Activated naive CD4-positive, alpha-beta T cell treated with Interleukin-2 at 50 U/mL for 16 hours (primary cell): ENCODE measurements at regions not wholly inside any gene's neighbourhood (a gene's known extent, or its start where the extent isn't known, plus 50 kb on each side); places are given as distances from the start of the nearest gene placed in this dataset.
"Not testable (repeated sequence)": the region's sequence is repeated elsewhere in the genome, so short reads cannot be mapped to it uniquely, and the experiment has no call there.

Experiments
- DNase-seq: peaks from one replicate; pipeline ENCODE4 v3.0.0-alpha.2; 2020

DNA sequence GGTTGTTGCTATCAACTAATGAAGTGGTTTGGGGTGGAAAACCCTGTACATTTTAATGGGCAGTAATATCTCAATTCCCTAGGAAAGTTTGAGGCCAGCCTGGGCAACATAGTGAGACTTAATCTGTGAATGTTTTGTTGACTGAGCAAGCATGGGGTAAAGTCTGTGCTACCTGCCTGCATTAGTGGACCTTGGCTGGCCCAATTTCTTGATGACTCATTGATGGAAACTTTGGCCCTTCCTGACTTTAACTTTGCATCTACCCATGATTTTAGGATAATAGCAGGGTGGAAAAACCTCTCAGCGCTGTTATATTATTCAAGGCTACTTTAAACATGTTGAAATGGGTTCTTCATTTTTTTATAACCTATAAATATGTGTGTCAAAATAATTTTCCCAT lies 389.4 kb upstream of the RORB start:
- DNase-seq, result no peak

DNA sequence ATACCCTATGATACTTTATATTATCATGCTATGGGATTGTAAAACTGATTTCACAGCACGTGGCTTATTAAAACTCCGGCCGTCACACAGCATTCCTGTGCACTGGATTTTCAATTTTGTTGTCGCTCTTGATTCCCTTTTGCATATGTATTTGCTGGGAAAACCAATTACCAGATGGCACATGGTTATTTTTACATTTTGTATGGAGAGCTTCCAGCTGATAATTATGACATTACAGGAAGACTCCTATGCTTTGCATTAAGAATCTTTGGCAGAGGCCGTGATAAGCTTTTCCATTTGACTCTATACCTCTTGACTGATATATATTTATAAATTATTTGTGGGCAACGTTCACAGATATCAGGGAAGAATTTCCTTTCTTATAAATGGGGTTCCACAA lies 381.2 kb upstream of the RORB start:
- DNase-seq, result no peak

DNA sequence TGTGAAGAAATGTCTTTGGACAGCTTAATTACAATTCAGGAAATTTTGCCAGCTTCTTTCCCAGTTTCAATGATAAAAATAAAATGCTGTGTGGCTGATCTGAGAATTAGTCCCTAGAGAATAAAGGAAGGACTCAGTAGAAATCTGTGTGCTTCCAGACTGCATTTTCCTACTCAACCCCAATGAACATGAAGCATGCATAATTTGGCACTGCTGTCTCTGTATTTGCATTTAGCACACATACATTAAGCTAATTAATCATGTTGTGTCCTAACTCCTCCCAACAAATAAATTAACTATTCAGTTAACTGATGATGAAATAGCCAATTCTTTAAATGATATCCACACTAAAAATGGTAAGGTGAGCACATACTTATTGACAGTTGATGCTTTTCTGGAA lies 380.0 kb upstream of the RORB start:
- DNase-seq, result no peak

DNA sequence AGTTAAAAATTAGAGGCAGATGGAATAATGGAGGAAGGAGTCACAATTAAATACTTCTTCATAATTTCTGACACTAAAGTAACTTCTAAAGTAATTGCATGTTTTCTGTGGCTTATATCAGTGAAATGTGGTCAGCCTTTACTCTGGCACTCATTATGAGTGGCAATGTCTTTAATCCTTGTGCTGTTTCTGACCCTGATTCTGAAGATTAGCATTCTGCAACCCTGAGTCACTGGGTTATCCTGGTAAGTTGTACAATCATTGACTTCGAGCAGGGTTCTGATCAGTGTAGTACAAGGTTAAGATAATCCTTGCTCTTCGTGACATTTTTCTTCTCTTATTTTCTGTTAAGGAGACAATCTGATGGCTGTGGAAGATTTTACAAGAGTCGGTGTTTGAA lies 379.4 kb upstream of the RORB start:
- DNase-seq, result no peak

DNA sequence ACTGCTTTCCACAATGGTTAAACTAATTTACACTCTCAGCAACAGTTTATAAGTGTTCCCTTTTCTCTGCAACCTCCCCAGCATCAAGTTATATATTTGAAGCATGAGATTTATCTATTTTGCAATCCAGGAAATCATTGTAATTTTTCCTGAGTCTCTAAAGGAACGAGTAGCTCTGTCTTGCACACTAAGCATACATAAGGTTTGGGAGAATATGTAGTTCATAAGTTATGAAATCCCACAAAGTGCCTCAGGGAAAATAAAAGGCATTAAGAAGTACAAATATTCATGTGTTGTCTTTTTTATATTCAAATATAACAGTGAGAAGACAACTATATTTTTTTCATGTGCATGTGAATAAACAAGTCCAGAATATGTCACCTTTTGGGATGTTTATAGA lies 377.1 kb upstream of the RORB start:
- DNase-seq, result no peak

DNA sequence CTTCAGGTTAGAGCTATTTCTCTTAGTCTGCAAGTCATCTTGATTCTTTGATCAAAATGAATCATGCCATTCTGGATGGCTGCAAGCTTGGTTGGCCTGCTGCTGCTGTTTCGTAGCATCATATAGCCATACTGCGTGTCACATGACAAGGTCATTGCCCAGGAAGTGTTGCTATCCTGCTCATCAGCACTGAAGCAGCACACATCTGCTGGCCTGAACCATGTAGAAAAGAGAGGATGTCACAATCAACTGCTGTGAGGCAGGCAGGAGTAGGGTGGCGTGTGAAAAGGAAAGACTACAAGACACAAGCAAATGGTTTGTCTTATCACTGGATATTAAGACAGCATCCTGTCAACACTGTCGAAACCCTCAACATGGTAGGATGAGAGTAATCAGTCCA lies 376.7 kb upstream of the RORB start:
- DNase-seq, result no peak

DNA sequence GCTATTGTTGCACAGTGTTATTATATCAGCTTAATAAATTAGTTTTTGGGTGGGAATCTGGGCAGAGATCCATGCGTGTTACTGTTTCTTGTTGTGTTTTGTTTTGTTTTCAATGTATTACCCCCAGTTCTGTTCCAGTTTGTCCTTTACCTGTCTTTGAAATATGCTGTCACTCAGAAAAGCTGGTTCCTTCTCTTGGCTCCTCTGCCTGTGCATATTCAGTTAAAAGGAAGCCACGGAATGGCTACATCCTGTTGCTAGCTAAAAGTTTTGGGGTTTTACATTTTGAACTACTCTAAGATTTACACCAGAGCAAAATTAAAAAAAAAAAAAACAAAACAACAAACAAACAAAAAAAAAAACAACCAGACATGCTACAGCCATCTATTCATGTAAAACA lies 374.9 kb upstream of the RORB start:
- no peak for DNase-seq

DNA sequence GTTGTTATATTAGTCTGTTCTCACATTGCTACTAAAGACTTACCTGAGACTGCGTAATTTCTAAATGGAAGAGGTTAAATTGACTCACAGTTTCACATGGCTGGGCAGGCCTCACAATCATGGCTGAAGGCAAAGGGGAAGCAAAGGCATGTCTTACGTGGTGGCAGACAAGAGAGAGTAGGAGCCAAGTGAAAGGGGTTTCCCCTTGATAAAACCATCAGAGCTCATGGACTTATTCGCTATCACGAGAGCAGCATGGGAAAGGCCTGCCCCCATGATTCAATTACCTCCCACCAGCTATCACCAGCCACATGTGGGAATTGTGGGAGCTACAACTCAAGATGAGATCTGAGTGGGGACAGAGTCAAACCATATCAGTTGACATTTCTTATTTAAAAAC lies 374.5 kb upstream of the RORB start:
- DNase-seq, result no peak

DNA sequence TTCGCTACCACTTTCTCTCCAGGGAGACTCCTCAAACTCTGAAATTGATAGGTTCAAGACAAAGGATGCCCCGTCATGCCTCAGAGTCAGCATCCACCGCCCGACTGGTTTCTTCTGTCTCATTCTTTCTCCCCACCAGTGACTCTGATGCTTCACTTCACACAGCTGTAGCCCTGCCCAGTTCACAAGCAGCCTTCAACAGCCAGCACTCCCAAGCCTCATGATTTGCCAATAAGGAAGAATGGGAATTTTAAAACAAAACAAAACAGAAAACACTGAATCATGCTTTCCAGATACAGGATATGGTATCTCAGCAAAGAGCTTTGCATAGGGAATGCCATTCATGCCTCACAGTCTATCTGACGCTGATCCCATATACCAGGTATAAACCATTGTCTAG lies 371.2 kb upstream of the RORB start:
- DNase-seq, result no peak

DNA sequence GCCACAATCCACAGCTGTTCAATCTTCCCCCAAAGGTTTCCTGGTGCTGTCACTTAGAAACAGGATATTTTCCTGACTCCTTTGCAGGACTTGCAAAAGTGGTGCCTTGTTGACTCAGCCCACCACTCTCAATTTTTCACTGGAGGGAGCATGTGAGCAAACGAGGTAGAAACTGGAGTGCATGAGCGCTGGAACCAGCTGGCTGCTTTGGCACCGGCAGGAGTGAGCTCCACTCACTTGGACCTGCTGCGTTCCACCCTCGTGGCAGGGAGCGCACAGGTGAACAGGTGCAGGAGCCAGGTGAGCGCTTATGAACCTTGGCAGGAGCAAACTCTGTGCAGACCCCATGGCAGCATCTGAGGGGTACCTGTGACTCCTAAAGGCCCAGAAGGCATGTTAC lies 364.1 kb upstream of the RORB start:
- no peak for DNase-seq

DNA sequence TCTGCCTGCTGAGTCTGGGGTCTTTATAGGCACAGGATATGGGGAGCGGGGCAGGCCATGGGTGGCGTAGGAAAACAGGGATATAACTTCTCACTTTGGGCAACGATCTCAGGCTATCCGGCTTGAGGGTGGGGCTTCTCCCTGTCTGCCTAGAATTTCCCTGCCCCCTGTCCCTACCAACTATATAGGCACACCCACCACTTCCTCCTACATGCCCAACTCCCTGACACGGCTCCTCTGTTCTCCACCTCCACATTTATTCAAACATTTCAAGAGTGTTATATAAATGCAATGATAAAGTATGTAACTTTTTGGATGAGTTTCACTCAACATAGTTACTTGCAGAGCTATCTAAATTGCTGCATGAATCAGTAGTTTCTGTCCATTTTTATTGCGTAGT lies 363.2 kb upstream of the RORB start:
- DNase-seq, result no peak

DNA sequence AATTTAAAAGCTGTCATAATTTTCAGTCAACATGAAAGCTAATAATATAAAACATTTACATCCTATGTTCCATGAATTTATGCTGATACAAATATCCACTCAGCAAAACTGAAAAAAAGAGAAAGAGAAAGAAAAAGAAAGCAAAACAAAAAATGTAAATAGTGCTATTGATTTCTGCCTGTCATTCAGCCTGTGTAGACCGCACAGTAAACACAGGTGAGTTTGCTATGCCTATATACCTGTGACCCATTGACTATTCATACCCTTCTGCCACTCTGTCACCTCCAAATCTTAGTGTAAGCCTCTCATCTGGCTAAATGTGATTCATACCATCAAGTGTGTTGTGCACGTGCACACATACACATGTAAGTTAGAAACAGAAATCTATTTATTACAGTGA lies 359.0 kb upstream of the RORB start:
- no peak for DNase-seq

DNA sequence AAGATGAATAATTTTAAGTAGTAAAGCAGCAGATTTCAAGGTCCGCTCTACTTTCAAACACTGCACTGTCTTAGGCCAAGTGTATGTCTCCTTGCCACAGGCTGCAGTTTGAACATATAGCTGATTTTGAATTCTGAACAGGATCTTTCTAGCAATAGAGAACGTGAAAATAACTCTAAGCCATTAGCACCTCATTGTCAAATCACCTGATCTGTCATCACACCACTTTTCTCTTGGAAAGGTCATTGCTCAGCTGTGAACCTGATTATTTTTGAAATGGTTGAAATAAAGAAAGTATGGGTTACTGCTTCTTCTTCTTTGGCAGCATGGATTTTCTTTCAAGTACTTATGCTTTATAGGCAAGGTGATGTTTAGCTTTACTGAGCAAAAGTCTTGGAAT lies 357.0 kb upstream of the RORB start:
- DNase-seq, result no peak

DNA sequence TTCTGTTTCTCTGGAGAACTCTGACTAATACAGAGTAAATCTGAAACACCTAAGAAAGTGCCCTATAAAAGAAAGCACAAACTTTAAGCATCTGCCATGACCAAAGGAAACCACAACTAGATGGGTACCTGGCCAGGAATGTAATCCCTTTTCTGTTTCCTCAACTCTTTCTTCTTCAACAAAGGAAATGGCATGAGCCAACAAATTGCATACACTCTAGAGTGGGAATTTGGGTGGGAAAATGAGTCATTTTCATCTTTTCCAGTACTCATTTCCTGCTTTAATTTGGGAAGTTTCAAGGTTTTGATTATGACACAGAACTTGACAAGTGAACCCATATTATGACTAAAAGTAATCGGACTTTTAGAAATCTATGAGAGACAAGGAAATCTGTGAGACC lies 349.2 kb upstream of the RORB start:
- DNase-seq, result no peak

DNA sequence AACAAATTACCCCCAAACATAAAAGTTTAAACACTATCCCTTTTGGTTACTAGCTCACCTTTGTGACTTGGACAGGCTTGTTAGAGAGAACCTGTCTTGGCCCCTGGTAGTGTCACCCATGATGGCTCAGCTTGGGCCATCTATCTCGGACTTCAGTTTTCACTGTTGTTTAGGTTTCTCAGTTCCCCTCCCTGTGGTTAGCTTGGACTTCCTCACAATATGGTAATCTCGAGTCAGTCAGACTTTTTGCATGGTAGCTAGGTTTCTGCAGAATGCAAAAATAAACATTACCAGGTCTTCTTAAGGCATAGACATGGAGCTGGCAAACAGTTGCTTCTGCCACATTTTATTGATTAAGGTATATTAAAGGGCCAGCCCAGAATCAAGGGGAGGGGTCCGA lies 324.3 kb upstream of the RORB start:
- no peak for DNase-seq

DNA sequence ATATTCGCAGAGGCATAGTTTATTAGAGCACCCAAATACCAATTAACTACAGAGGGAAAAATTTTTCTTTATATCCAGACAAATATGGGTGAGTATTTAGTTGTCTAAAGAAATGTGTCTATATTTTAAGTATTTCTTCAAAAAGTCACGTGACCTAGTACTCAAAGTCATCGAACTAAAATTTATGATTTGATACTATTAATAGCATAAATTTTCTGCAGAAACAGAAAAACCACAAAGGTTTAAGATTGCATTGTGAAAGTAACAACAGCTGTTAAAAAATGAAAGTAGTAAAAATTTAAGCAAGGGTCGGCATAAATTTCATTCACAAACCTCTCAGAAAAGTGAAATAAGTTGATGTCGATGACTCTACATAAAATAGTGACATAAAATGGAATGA lies 323.9 kb upstream of the RORB start:
- no peak for DNase-seq

DNA sequence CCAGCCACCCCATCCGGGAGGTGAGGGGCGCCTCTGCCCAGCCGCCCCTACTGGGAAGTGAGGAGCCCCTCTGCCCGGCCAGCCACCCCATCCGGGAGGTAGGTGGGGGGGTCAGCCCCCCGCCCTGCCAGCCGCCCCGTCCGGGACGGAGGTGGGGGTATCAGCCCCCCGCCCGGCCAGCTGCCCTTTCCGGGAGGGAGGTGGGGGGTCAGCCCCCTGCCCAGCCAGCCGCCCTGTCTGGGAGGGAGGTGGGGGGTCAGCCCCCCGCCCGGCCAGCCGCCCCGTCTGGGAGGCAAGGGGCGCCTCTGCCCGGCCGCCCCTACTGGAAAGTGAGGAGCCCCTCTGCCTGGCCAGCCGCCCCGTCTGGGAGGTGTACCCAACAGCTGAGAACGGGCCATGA lies 299.4 kb upstream of the RORB start:
- not testable (repeated sequence) for DNase-seq

DNA sequence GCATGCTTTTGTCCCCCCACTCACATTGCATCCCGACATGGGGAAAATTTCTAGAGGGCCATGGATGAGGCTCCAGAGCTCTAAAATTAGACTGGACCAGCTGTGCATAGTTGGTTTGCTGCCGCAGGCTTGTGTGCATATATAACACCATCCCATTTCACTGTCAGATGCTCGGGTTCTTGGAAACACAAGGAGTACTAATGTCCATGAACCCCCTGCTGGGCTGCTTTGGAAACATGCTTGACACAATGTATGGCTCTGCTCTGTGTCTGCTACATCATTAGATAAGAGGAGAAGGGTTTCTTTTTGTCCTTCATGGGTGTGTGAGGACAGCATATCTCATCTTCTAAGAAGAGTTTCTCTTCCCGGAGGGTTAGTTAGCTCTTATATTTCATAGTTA lies 292.1 kb upstream of the RORB start:
- no peak for DNase-seq

DNA sequence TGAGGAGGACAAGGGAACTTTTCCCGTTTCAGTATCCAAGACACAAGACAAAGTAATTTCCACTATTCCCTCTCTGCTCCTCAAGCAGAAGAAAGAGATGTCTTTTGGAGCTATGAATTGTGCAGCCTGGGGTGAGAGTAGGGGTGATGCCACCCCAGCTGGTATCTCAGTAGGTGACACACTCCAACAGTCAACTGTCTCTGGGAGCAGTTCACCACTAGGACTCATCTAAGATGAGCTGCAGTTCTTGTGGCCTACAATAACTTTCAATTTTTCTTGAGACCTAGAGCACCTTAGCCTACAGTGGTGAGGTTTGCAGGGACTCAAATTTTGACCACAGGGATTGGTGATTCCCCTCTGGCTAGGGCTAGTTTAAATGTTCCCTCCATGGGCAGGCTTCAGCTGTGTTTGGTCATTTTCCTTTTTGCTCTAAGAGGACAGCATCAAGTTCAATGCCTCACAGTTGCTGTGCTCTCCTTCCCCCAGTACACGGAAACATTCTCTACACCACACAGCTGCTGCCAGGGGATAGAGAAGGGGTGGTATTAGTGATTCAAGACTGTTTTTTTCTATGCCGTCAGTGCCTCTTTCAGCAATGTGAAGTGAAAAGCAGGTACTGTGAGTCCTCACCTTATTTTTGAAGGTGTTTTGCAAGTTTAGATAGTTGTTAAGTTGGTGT lies 278.6 kb upstream of the RORB start:
- DNase-seq, result no peak

DNA sequence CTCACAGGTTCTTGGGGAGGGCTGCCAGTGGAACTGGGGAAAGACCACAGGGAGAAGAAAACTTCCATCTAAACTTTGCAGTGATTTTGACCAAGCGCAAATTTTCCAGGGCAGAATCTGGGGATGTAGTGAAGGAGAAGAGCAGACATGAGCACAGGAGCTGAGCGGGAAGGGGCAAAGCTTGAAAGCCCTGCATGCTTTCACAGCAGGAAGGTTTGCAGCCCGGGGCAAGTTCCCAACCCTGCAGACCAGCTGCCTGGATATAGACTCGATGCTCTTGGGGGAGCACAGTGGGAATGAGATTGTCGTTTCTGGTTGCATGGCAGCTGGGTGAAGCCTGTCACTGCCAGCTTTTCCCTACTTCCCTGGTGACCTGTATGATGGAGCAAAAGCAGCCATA lies 276.8 kb upstream of the RORB start:
- no peak for DNase-seq

DNA sequence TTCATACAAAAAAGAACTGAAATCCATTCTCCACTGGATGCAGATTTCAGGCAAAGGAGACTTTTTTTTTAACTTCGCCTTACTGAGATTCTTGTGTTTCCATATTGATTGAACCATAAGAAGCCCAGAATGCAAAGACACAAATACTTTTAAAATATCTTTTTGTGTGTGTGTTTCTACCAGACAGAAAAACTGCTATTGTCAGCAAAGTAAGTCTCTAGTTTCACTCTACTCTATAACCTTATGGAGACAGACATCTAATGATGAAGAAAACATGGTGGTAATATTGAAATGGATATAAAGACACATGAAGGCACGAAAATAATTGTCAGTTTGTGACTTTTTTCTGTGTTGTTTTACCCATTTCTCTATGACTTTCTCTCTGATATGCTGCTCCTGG lies 260.3 kb upstream of the RORB start:
- no peak for DNase-seq

DNA sequence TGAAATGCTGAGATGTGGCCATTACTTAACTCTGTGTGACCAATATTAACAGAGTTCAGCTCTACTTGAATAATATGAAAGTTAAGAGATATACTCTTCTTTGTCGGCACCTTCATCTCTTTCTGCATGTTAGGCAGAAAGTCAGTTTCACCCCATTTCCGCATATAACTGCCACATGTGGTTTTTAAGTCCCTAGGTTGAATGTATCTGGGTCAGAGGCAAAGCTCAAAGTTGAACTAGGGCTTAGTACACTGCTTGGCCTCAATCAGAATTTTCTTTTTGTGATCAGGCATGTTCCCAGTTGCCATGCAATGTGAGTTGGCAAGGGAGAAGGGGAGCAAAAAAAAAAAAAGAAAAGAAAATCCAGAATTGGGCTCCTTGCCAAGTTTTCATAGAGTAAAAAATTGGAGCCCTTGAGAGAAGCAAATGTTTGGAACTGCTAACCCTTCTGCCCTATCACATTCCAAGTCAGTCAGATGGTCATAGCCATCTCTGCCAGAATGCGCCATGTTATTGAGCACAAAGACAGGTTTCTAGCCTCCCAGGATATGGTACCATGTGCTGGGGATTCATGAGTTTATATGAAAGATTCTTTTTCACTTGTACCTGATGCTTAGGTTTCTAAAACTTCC lies 251.2 kb upstream of the RORB start:
- DNase-seq, result no peak

DNA sequence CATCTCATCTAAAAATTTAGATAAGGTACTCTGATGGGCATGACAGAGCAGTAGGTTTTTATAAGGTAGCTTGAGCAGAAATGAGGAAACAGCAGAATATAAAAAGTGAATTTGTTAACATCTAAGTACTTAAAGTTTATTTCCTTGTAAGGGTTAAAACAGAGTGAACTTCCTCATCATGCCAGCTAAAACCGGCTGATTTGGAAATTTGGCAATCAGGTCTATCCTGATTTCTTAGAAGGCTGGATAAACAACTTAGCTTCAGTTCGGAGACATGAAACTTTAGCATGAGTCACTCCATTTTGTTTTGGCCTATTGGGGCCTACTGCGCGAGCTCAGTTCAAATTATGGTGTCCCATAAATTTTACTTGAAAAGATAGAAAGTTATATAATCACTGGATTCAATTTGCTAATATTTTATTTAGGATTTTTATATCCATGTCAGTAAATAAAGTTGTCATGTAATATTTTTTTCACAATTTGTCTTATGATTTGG lies 241.6 kb upstream of the RORB start:
- DNase-seq, result no peak

DNA sequence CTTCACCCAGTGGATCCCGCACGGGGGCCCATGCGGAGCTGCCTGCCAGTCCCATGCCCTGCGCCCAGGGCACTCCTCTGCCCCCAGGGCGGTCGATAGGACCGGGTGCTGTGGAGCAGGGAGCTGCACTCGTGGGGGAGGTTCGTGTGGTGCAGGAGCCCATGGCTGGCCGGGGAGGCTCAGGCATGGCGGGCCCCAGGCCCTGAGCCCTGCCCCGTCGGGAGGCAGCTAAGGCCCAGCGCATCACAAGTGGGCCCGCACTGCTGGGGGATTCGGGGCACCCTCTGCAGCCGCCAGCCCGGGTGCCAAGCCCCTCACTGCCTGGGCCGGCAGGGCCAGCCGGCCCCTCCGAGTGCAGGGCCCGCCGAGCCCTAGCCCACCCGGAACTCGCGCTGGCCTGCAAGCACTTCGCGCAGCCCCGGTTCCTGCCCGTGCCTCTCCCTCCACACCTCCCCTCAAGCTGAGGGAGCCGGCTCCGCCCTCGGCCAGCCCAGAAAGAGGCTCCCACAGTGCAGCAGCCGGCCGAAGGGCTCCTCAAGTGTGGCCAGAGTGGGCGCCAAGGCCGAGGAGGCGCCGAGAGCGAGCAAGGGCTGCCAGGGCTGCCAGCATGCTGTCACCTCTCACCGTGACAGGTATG lies 221.1 kb upstream of the RORB start:
- DNase-seq, result no peak

DNA sequence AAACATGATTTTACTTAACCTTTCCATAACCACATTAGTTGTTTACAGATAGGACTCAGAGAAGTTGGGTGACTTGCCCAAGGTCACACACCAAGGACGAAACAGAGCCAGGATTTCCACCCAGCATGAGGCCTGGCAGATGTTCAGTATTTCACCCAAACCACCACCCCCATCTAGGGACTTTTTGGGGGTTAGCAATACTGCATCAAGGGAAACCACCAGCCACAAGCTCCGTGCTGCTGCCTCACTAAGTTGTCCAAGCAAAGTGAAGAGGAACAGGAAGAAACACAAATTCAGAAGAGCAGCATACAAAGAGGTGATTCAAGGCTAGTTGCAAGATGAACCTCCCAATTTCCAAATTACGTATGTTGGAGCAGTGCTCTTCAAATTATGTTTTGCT lies 219.6 kb upstream of the RORB start:
- DNase-seq, result no peak
